GM12873 (cell line): ENCODE measurements at regions not wholly inside any gene's neighbourhood (a gene's known extent, or its start where the extent isn't known, plus 50 kb on each side); places are given as distances from the start of the nearest gene placed in this dataset.

Source experiments
- CTCF ChIP-seq: IDR thresholded peaks from 2 replicates; pipeline ENCODE4 v1.5.1; 2012; ENCODE audit warnings: low read depth, mild to moderate bottlenecking, moderate library complexity, low read length, control low read depth; ENCODE audit not compliant: insufficient read depth; ENCODE audit errors: missing control alignments

- TF ChIP-seq CTCF = no peak
Measured at GRCh38 chr14:87251011-87251410, 742.0 kb downstream of the GALC start.

GRCh38 chr14:87241018-87241768 is 751.8 kb downstream of the GALC start:
- no peak for TF ChIP-seq CTCF

GRCh38 chr14:87233806-87234384 is 759.1 kb downstream of the GALC start:
- no peak for TF ChIP-seq CTCF

GRCh38 chr14:87233266-87233665 is 759.7 kb downstream of the GALC start:
- no peak for TF ChIP-seq CTCF

- TF ChIP-seq CTCF = no peak
Measured at GRCh38 chr14:87231336-87232026, 761.5 kb downstream of the GALC start.

- TF ChIP-seq CTCF = no peak
Measured at GRCh38 chr14:87230726-87231125, 762.3 kb downstream of the GALC start.

- TF ChIP-seq CTCF = no peak
Measured at GRCh38 chr14:87229131-87229530, 763.9 kb downstream of the GALC start.
